ENCODE measurements at regions not wholly inside any gene's neighbourhood (a gene's known extent, or its start where the extent isn't known, plus 50 kb on each side); places are given as distances from the start of the nearest gene placed in this dataset.

DNA sequence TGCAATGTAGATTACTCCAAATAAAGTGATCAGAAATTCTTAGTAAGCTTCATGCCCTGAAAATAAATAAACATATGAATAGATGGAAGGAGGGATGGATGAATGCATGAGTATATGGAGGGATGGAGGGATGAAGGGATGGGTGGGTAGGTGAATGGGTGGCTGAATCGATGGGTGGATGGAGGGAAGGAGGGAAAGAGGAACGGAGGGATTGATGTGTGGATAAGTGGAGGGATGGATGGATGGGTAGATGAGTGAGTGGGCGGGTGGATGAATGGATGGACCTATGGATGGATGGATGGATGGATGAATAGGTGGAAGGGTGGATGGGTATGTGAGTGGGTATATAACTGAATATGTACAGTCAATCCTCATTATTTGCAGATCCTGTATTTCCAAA is 276.7 kb upstream of the ACVR2A start:
- no peak for TF ChIP-seq POLR2A (IDR thresholded peaks at IDR 0.05)
- TF ChIP-seq, protein P1, sequence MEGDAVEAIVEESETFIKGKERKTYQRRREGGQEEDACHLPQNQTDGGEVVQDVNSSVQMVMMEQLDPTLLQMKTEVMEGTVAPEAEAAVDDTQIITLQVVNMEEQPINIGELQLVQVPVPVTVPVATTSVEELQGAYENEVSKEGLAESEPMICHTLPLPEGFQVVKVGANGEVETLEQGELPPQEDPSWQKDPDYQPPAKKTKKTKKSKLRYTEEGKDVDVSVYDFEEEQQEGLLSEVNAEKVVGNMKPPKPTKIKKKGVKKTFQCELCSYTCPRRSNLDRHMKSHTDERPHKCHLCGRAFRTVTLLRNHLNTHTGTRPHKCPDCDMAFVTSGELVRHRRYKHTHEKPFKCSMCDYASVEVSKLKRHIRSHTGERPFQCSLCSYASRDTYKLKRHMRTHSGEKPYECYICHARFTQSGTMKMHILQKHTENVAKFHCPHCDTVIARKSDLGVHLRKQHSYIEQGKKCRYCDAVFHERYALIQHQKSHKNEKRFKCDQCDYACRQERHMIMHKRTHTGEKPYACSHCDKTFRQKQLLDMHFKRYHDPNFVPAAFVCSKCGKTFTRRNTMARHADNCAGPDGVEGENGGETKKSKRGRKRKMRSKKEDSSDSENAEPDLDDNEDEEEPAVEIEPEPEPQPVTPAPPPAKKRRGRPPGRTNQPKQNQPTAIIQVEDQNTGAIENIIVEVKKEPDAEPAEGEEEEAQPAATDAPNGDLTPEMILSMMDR (IDR thresholded peaks at IDR 0.05) = no peak
- Histone ChIP-seq H3K9me3 (no peaks in the 10 kb centered on the region), H3K27me3 (no peaks in the 10 kb centered on the region), H3K4me1 (no peaks in the 10 kb centered on the region), H3K4me3 (no peak overlapping the region), H3K27ac (no peak overlapping the region), H3K36me3 (no peaks in the 10 kb centered on the region)
- no peak for DNase-seq

- Histone ChIP-seq H3K36me3 (no peaks in the 10 kb centered on the region), H3K27me3 (no peaks in the 10 kb centered on the region), H3K27ac (no peak overlapping the region), H3K4me1 (no peaks in the 10 kb centered on the region), H3K4me3 (no peak overlapping the region), H3K9me3 (no peaks in the 10 kb centered on the region)
- DNase-seq = no peak
- no peak for TF ChIP-seq POLR2A (IDR thresholded peaks at IDR 0.05)
- TF ChIP-seq, protein P1 (IDR thresholded peaks at IDR 0.05) = no peak
These were observed 277.7 kb upstream of the ACVR2A start for GRCh38 chr2:147567136-147567535.

DNA sequence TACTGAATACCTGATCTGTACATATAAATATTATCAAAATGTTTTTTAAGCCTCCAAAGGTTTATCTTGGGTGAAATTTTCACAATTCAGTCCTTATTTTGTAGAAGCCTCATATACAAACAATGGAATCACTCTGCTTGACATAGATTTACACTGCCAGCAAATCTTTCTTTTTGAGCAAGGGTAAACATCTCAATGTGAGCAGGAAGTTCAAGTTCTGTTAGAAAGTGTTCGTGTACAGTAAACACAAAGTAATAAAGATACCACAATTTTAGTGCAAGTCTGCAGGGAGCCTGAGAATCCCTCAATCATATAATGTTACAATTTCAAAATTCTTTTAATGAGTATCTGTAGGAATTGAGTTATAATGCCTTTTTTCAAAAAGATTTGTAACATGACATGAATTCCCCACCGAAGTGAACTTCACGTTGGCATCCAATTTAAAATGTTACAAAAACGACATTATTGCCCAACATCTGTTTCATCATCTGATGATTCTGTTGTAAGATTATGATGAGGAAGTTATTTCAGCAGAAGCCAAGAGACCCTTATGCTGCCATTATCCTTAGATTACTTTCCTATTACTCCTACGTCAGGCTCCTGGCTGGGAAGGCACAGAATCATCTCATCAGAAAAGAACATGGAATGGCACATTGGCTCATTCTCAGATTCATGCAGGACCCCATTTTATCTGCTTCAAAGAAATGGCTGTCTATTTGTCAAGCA is 283.9 kb upstream of the ACVR2A start:
- TF ChIP-seq, protein P1 (IDR thresholded peaks at IDR 0.05) = no peak
- TF ChIP-seq POLR2A (IDR thresholded peaks at IDR 0.05) = no peak
- Histone ChIP-seq H3K4me1 (peaks cover 0 to 6% (median 0%) of the 10 kb centered on the region in 4 donors), H3K36me3 (no peaks in the 10 kb centered on the region), H3K4me3 (no peak overlapping the region), H3K27ac (no peak overlapping the region), H3K27me3 (no peaks in the 10 kb centered on the region), H3K9me3 (no peaks in the 10 kb centered on the region)
- DNase-seq = no peak

DNA sequence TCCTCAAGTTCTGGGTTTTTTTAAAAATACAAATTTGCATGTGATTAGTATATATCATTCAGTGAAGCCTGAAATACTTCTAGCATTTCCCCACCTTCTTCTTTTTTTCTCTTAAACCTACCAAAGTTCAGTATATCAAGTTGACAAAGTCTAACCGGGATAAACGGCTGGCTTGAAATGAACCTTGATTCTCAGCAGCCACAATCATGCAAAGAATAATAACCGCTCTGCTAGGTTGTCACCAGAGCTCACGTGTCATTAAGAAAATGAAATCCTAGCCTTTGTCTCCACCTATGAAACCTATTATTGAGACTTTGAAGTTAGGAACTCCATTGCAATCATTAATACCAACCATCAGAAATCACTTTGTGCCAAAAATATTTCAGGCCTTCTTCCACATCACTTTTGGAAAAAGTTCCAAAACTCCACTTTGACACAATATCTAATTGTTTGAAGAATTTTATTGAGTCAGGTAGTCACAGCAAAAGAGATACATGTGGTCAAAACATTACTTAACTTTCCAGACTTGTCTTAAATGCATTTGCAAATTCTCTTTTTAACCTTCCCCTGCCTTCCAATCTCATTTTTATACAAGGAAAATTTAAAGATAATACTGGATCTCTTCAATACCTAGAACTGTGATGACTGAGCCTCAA is 285.6 kb upstream of the ACVR2A start:
- H3K9me3 ChIP-seq = no peaks in the 10 kb centered on the region
- TF ChIP-seq, protein P1 (IDR thresholded peaks at IDR 0.05) = peak in 1 of 6 experiments; percentile 16
- no peak for TF ChIP-seq POLR2A (IDR thresholded peaks at IDR 0.05)
- H3K27me3 ChIP-seq = no peaks in the 10 kb centered on the region
- no peak overlapping the region for H3K4me3 ChIP-seq
- peaks cover 0 to 6% (median 0%) of the 10 kb centered on the region in 4 donors for H3K4me1 ChIP-seq
- H3K36me3 ChIP-seq = no peaks in the 10 kb centered on the region
- no peak overlapping the region for H3K27ac ChIP-seq
- DNase-seq = no peak

DNA sequence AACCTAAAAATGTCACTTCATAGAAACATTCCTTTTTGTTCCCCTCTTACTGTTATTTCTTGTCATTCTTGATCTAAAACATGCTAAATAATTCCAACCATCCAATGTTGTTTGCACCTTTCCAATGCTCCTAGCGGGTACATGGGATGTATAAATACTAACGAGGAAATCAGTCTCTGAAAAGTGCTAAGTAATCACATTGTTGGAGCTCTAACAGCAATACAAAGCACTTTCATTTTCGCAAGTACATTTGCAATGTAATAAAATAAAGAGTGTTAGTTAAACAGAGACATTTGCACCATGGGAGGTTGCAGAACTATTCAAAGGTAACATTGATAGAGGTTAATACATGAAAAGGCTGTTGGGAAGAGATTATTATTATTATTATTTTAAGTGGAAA is 286.2 kb upstream of the ACVR2A start:
- peak overlapping the region in 1 of 4 donors; percentile 1 for H3K4me3 ChIP-seq
- DNase-seq = no peak
- no peaks in the 10 kb centered on the region for H3K36me3 ChIP-seq
- TF ChIP-seq, protein P1 (IDR thresholded peaks at IDR 0.05) = no peak
- TF ChIP-seq POLR2A (IDR thresholded peaks at IDR 0.05) = no peak
- peaks cover 0 to 6% (median 0%) of the 10 kb centered on the region in 4 donors for H3K4me1 ChIP-seq
- no peaks in the 10 kb centered on the region for H3K9me3 ChIP-seq
- no peak overlapping the region for H3K27ac ChIP-seq
- no peaks in the 10 kb centered on the region for H3K27me3 ChIP-seq

Data from Peyer's patch (tissue), 4 donors.